ENCODE measurements at regions not wholly inside any gene's neighbourhood (a gene's known extent, or its start where the extent isn't known, plus 50 kb on each side); places are given as distances from the start of the nearest gene placed in this dataset.

DNA sequence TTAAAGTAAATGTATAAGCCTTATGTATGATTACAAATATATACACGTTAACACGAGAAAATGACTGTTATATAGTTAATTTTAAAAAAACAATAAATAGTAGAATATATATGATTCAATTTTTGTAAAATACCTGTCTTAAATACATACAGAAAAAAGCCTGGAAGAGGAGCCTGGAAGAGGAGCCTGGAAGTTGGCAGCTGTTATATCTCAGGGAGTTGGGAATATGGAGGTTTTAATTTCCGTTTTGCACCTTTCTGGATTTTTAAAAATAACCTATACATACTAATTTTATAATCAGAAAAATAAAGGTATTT is 111.6 kb downstream of the WT1 start:
- TF ChIP-seq, protein P1, sequence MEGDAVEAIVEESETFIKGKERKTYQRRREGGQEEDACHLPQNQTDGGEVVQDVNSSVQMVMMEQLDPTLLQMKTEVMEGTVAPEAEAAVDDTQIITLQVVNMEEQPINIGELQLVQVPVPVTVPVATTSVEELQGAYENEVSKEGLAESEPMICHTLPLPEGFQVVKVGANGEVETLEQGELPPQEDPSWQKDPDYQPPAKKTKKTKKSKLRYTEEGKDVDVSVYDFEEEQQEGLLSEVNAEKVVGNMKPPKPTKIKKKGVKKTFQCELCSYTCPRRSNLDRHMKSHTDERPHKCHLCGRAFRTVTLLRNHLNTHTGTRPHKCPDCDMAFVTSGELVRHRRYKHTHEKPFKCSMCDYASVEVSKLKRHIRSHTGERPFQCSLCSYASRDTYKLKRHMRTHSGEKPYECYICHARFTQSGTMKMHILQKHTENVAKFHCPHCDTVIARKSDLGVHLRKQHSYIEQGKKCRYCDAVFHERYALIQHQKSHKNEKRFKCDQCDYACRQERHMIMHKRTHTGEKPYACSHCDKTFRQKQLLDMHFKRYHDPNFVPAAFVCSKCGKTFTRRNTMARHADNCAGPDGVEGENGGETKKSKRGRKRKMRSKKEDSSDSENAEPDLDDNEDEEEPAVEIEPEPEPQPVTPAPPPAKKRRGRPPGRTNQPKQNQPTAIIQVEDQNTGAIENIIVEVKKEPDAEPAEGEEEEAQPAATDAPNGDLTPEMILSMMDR (conservative IDR thresholded peaks at IDR 0.05; ENCODE audit: low read depth in 2 of 2), result no peak
- no peak for TF ChIP-seq EZH2 (IDR thresholded peaks at IDR 0.05; ENCODE audit: low read depth, unreplicated experiment)
- no peak for TF ChIP-seq NANOG (IDR thresholded peaks at IDR 0.05; ENCODE audit: borderline replicate concordance)
- no peak for TF ChIP-seq STAT1 (IDR thresholded peaks at IDR 0.05; ENCODE audit: unreplicated experiment)
- TF ChIP-seq CREB1 (CRISPR knock-in tag; IDR thresholded peaks at IDR 0.05; ENCODE audit: low read depth), result no peak
- no peak for TF ChIP-seq JUNB (IDR thresholded peaks at IDR 0.05; ENCODE audit: unreplicated experiment)
- TF ChIP-seq POLR2AphosphoS5 (IDR thresholded peaks at IDR 0.05; ENCODE audit: low read depth), result no peak

All from GM23338 (cell line).